ENCODE measurements at regions not wholly inside any gene's neighbourhood (a gene's known extent, or its start where the extent isn't known, plus 50 kb on each side); places are given as distances from the start of the nearest gene placed in this dataset.

DNA sequence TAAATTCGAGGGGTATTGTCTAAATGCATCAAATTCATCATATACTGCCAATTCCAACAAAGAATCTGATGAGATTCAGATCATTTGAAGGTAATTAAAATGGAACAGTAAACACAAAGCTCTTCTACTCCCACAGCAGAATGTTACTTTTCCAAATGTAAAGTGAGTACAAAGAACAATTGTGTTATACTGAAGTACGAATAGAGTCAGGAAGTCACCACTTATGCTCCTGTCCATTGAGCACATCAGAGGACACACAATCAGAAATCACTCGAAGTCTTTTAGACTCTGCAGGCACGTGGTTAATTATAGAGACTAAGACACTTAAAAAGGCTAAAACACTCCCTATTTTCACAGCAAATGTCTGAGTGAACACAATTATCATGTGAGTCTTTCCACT, 388.5 kb upstream of the MIS18BP1 start:
- TF ChIP-seq, protein P1, sequence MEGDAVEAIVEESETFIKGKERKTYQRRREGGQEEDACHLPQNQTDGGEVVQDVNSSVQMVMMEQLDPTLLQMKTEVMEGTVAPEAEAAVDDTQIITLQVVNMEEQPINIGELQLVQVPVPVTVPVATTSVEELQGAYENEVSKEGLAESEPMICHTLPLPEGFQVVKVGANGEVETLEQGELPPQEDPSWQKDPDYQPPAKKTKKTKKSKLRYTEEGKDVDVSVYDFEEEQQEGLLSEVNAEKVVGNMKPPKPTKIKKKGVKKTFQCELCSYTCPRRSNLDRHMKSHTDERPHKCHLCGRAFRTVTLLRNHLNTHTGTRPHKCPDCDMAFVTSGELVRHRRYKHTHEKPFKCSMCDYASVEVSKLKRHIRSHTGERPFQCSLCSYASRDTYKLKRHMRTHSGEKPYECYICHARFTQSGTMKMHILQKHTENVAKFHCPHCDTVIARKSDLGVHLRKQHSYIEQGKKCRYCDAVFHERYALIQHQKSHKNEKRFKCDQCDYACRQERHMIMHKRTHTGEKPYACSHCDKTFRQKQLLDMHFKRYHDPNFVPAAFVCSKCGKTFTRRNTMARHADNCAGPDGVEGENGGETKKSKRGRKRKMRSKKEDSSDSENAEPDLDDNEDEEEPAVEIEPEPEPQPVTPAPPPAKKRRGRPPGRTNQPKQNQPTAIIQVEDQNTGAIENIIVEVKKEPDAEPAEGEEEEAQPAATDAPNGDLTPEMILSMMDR (conservative IDR thresholded peaks at IDR 0.05; ENCODE audit: low read depth, low read length): no peak
- no peak for TF ChIP-seq EZH2 (IDR thresholded peaks at IDR 0.05; ENCODE audit: borderline replicate concordance, low read depth, low read length, poor library complexity, severe bottlenecking)

Data from A673 (cell line).